Cardiac septum (tissue), 1 donor: ENCODE measurements at regions not wholly inside any gene's neighbourhood (a gene's known extent, or its start where the extent isn't known, plus 50 kb on each side); places are given as distances from the start of the nearest gene placed in this dataset.
"Not testable (repeated sequence)": the region's sequence is repeated elsewhere in the genome, so short reads cannot be mapped to it uniquely, and the experiment has no call there.

Source experiments
- DNase-seq: peaks from one replicate; pipeline ENCODE4 v3.0.0-alpha.2; 2020; ENCODE audit warnings: low spot score
- intact Hi-C: fragments of 100-400 bp; cut with DNase I; formaldehyde crosslinking; loops from one replicate; pipeline ENCODE4 v1.14.0; 2022
- donor health status: DM: no; HTN: no; CAD: no.

DNA sequence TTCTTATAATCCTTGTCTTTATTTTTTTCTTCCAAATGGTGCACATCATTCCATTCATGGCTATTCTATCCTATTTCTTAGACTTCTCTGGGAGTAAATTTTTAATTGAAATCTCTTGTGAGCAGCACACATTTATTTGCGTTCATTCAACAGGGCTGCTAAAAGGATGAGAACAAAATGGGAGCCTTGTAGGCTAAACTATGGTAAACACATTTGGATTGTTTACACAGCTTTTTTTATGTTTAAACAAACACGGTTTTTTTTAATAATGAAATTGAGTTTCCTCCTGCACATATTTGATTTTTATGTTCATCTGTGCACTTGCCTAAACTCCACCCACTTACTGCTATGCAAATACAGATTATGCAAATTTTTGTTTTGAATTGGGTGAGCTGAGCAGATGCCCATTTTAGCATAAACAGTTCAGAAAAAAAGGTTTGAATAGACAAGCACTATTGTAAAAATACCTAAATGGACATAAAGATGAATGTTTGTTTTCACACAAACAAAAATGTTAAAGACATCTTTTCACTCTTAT, 92.0 kb downstream of the OLIG3 start:
- DNase-seq: no peak

DNA sequence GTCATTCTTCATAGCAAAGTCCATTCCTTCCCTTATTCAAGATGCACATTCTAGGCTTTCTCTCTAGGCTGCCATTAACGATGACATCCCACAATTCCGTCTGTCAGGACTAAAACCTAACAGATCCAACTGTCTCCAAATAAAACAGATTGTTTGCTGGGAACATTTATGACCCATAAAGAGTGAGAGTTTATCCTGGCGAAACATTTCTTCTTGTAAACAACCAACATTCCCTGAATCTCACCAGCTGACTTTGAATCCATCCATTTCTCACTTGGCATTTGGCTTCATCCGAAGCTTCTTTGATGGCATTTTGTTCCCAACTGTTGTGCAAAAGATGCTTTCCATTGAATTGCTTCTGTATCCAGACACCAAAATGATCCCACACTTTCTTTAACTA, 93.1 kb downstream of the OLIG3 start:
- intact Hi-C loops: no loop called here
- no peak for DNase-seq

More for the DNA sequence above, 92.0 kb downstream of the OLIG3 start:
- intact Hi-C loops: no loop called here

DNA sequence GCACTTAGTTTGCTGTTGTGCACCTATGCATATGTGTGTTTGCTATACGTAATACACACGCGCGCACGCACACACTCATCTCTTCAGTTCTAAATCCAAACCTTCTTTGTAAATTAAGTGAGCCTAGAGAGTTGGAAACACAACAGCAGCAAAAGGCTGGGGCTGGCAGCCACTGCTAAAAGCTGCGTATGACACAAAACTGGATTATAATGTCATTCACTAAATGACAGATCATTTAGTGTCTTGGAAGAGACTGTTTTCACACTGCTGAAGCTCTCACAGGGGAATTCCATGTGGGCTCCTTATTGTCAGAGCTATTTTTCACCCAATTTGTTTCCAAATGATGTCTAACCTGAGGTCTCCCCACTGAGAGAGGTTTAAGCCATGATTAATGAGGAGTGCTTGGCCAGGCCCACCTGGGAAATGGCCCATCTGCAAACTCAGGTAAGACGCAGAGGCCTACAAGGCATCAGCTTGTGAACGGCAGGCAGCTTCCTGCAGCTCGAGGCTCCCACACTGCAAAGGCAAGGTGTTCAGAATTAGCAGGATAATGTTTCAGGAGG, 94.2 kb downstream of the OLIG3 start:
- DNase-seq: no peak
- intact Hi-C loops: no loop called here

DNA sequence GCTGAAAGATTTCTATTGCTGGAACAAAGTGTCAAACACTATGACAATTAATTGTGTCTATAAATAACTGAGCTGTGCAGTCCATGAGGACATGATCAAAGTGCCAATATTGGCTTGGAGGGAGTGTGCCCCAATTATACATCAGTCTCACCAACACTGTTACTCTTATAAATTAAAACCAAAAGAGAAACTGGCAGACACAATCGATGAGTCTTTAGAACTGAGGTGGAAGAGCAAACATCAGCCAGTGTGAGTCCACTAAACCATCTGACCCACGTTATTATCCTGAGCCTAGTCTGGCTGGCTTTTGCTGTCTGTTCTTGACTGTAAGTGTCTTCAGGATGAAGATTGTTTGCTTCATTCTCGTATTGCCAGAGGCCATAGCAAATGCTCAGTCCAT, 98.9 kb downstream of the OLIG3 start:
- intact Hi-C loops: no loop called here
- DNase-seq: no peak

DNA sequence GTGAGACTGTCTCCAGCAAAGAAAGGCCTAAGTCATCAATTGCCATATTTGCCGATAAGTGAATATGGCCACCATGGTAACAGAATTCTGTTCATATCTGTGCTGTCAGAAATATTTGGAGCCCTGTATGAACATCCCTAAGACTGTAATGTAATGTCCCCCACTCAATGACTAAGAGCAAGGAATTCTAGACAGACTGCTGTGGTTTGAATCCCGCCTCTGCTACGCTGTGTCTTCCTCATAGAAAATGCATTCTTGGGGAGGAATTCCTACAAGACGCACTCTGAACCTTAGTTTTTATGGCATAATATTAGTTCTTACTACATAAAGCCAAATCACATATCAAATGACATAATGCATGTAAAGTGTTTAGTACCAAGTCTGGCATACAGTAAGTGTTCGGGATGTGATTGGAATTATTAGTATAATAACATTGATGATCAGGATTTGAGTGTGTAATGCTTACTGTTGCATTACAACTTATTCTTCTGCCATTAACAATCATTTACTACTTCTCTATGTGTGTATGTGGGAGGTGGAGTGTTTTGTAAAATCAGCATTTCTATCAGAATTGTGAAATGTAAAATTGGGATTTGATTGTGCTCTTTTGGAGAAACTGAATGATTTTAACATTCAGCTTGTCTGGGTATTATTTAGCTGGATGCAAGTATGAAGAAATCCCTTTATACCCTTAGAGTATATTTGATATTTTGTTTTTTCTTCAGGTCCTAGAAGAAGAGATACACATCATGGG, 103.0 kb downstream of the OLIG3 start:
- intact Hi-C loops: no loop called here

DNA sequence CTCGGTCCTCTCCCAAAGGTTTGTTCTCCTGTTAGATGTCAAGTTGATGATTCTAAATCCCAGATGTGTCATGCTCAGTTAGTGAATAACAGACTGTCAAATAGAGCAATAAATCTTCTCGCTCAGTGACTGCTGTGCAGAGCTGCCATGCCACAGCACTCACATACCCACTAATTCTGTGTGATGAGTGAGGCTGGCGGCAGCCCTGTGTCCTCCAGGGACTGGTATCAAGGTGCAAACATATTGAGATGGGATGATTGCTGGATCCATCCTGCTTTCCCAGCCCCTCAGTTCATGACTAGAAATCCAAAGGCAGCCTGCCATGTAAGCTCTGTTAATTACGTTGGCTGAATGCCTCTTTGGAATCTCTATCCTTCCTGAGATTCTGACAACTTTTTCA, 103.9 kb downstream of the OLIG3 start:
- no peak for DNase-seq
- intact Hi-C loops: no loop called here

More for the DNA sequence above, 103.0 kb downstream of the OLIG3 start:
- no peak for DNase-seq

DNA sequence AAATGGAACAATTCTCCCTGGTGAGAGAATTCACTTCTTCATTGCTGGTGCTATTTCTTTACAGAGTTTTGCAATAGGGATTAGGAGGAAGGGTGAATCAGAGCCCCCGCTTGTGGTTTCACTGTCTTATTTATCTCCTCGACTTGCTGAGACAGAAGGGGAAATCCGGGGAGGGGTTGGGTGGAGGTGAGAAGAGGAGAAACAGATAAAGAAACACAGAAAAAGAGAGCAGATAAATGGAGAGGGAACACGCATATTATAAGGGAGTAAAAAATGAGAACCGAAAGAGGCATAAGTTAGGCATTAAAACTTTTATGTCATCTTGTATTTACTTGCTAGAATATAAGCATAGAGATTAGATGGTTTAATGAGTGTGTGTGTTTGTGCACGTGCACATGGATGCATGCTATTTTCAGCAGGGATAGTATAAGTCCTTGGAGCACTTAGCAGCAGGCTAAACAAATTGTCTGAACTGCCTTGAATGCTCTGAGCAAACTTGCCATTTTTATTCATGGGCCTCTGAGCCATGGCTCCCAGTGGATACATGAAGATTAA, 105.0 kb downstream of the OLIG3 start:
- intact Hi-C loops: no loop called here
- no peak for DNase-seq

DNA sequence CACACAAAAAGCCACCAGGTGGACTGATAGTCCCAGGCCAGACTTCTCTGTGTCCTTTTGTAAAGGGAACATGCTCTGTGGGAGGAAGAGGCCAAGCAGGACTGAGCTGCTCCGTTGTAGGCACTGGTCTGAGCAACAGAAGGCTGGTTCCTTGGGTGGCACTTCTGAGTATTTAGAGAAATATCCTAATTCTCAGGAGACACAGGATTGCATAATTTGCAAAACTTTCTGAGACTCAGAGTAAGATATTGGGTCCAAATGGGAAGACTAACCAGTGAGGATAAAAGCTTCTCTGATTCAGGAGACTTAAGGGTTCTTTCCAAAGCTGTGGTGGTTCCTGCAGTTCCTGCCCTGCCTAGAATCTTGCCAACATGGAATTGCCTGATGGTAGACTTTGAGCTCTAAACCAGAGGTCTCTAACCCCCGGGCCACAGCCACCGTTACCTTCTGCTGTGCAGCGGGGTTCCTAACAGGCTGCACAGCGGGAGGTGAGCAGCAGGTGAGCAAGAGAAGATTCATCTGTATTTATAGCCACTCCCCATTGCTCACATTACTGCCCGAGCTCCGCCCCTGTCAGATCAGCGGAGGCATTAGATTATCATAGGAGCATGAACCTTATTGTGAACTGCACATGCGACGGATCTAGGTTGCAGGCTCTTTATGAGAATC, 107.0 kb downstream of the OLIG3 start:
- DNase-seq: no peak
- intact Hi-C loops: no loop called here

DNA sequence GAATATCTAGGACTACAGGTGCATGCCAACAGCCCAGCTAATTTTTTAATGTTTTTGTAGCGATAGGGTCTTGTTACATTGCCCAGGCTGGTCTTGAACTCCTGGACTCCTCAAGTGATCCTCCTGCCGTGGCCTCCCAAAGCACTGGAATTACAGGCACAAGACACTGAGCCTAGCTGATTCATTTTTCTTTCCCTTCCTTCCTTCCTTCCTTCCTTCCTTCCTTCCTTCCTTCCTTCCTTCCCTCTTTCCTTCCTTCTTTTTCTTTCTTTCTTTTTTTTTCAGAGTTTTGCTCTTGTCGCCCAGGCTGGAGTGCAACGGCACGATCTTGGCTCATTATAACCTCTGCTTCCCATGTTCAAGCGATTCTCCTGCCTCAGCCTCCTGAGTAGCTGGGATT, 110.9 kb downstream of the OLIG3 start:
- DNase-seq, intact Hi-C loops: not testable (repeated sequence)

DNA sequence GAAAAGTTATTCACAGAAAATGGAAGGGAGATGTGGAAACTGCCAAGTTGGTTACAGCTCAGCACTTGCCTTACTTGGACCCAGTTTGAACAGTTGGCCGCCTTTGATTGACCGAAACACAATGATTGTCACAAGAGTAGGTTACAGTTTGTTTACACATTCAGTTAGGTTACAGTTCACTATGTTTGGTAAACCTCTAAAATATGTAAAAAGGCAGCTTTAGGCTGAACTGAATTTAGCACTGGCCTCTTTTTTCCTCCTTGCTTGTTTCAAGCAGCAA, 116.2 kb downstream of the OLIG3 start:
- intact Hi-C loops: no loop called here
- no peak for DNase-seq

DNA sequence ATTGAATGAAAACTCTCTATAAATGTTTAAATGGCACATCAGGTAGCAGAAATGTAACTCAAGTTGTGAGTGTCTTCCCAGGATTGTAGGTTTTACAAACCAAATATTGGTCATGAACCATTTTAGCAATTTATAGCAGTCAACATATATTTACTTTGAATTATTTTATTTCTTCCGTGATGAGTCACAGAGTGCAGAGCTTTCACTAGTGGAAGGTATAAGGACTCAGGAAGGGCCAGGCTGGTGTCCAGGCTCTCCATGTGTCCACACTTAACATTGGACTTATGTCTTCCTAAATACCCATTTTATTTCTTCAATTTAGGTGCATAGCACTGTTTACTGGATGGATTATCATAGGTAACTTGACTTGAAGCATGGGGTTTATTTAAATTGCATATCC, 120.9 kb downstream of the OLIG3 start:
- DNase-seq: no peak
- intact Hi-C loops: no loop called here

DNA sequence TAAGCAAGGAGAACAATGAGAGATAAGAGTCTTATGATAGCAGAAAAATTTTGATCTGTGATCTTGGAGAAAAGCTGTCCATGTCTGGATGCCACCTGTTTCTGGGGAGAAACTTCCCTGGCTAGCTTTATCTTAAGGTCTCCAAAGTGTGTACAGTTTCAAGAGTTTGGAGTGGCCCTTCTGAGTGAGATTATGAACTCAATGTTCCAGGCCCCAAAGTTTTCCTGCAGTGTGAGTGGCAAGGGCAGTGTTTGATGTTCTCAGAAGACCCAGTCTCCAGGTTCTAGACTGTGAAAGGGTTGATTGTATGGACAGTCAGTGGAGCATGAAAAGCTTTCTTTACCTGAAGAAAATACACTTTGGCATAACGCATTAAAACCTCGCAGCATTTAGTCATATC, 121.7 kb downstream of the OLIG3 start:
- no peak for DNase-seq
- intact Hi-C loops: no loop called here

DNA sequence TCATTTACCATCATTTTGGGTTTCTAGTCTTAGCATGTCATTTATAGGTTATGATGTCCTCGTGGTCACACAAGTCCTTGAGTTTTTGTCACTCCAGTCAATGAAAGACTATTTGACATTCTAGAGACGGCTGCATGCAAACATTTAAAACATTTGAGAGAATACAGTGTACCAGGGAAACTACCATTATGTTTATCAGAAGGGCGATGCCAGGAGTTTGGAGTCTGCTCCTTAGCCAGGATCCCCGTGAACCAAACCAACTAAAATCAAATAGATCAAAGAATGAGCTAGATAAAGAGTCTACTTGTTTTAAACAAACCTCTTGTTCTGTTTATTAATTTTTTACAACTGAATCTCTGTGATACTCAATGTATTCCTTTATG, 122.6 kb downstream of the OLIG3 start:
- no peak for DNase-seq

DNA sequence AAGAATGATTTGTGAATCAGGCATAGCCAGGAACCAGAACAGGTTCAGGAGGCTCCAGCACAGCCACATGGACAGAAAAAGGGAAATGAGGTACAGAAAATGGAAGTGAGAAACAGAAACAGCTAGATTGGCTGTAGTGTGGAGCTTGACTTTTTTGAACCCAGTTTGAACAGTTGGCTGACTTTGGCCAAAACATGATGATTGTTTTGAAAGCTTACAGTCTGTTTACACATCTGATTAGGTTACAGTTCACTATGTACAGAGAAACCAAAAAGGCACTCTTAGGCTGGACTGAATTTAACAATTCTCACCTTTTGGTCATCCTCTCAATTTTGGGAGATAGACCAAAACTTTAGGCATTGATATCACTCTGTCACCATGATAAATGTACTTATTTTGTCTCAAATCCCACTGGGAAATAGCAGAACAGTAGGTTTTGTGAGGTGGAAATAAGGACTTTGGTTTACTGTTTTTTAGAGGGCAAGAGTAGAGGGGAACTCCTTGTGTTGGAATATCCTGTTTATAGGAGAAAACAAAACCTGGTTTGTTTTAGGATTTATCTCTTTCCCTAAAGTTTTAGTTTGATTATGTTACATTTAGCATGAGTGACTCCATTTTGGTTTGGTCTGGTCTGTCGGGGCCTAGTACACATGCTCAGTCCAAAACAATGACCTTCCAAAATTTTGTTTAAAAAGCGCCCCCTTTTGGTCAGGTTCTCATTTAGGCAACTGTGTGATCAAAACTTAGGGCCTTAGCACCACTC, 123.1 kb downstream of the OLIG3 start:
- intact Hi-C loops: no loop called here
- no peak for DNase-seq

More for the DNA sequence above, 122.6 kb downstream of the OLIG3 start:
- intact Hi-C loops: no loop called here

DNA sequence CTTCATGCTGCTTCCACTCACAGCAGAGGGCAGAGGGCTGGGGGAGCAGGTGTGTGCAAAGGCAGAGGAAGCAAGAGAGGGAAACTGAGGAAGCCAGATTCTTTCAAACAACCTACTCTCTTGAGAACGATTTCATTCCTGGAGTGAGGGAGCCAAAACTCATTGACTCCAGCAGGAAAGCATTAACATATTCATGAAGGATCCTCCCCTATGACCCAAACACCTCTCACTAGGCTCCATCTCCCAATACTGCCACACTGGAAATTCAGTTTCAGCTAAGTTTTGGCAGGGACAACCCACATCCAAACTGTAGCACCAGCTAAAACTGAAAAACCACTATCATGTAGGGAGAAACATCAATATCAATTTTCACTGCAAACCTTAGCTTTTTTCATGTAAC, 125.1 kb downstream of the OLIG3 start:
- DNase-seq: no peak
- intact Hi-C loops: no loop called here

DNA sequence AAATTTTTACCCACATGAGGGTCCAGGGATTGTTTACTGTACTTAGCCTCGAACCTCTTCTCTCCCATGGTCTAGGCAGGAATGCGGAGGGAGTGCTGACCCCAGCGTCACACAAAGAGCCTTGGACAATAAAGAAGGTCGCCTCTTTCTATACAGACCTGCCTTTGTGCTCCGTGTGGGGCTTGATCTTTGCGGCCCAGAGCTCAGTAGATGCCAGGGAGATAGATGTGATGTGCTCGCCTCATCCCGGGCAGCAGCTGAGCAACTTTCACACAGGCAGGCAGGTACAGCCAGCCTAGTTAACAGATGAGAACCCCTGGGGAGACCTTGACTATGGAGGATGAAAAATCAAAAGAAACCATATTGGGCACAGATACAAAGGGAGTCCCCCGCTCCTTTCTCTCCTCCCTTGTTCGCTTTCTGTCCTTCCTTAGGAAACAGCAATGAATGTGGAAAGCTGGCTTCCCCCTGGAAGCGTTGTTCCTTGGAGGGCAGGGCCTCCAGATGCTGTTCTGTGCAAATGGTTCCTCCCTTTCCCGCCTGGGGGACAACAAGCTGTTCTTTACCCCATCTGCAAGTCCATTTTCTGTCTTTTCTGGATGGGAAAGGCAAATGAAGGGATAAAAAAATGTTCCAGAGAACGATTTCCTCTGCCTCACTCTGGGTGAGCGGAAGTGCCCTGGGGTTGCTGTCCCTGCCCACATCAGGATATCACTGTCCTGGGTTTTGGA, 128.3 kb downstream of the OLIG3 start:
- DNase-seq: no peak
- intact Hi-C loops: no loop called here

DNA sequence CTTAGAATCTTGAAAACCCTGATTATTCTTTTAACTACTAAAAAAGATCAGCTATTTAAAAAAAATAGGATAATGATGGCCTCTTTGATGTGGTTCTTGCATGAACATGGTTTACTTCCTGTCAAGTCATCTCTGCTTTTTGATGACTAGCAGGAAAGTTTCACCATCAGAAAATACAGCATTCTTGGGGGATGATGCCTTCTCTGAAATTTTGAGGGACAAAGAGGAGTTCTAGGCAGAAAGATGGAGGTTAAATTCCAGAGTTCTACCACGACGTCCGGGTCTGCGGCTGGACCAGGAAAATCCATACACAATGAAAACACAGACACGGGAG, 130.4 kb downstream of the OLIG3 start:
- DNase-seq: no peak
- intact Hi-C loops: no loop called here

DNA sequence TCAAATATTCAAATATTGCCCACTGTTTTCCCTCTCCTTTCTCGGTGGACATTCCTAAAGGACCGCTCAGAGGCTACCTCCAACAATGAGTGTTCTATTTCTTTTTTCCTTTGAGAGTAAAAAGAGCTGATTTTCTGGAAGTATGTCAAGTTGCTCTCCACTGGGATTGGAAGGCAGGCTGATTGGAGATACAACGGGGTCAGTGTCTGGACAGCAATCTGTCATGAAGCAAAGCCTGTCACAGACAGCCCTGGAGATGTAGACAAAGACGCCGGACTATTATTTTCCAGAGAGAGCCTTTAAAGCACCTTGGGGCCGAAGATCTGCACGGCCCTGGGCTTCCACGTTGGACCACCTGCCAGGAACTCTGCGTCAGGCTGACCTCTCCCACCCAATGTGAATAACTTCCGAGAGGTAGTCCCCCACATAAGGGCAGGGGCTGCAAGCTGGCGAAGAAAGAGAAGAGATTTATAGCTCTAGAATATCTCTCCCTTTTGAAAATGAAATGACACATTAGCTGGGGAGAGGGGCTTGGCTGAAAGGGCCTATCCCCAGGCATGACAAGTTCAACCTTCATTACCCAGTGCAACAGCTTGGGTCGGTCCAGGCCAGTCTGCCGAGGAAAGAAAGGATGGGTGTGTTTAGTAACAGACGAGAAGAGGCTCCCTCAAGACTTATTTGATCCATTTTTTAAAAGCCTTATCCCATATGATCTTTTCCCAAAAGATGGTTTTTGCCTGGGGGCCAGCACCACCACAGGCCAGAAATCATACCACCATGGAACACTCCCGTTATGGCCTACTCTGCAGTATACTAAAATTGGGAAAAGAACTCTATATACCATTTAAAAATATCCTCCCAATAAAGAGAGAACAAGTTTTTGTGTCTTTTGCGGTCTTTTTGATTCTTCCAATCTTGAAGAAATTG, 131.1 kb downstream of the OLIG3 start:
- intact Hi-C loops: no loop called here
- peak; percentile 29 for DNase-seq

DNA sequence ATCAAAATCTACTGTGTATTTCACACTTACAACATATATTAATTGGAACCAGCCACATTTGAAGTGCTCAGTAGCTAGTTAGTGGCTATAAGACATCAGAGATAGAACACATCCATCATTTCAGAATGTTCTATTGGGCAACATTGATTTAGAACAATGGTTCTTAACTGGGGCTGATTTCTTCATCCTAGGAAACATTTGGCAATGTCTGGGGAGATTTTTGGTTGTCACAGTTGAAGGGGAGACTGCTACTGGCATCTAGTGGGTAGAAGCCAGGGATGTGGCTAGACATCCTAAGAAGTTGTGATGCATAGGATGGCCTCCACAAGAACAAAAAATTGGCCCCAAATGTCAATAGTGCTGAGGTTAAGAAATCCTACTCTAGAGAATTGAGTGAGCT, 132.5 kb downstream of the OLIG3 start:
- DNase-seq: no peak
- intact Hi-C loops: no loop called here
